A549 (cell line): ENCODE measurements at regions not wholly inside any gene's neighbourhood (a gene's known extent, or its start where the extent isn't known, plus 50 kb on each side); places are given as distances from the start of the nearest gene placed in this dataset.

ENCODE experiments used
- CHD2 ChIP-seq: fragments of 150-350 bp; IDR thresholded peaks from 2 replicates; pipeline ENCODE4 v1.6.1; 2014; ENCODE audit warnings: low read length; ENCODE audit not compliant: partially characterized antibody
- CTCF ChIP-seq: fragments of >200 bp; sonication (Bioruptor Twin); formaldehyde crosslinking; IDR thresholded peaks from 3 replicates; pipeline ENCODE4 v1.5.1; 2016
- MAFK ChIP-seq: fragments of 450-650 bp; IDR thresholded peaks from 2 replicates; pipeline ENCODE4 v1.6.1; 2014; ENCODE audit not compliant: partially characterized antibody
- RARB ChIP-seq: fragments of 250-450 bp; sonication (Bioruptor Pico); IDR thresholded peaks from 2 replicates; pipeline ENCODE4 v1.8.0; 2021; ENCODE audit warnings: mild to moderate bottlenecking, moderate library complexity
- RFX5 ChIP-seq: fragments of 450-650 bp; IDR thresholded peaks from 2 replicates; pipeline ENCODE4 v1.7.1; 2014; ENCODE audit warnings: antibody characterized with exemption, mild to moderate bottlenecking, moderate library complexity
- TF ChIP-seq, protein P1 (sequence below): fragments of 450-650 bp; IDR thresholded peaks from 2 replicates; pipeline ENCODE4 v1.6.1; 2014; ENCODE audit warnings: antibody characterized with exemption

- TF ChIP-seq CTCF (no peak; the same call in 2 of the 3 replicates), RFX5 (no peak), MAFK (no peak), RARB (CRISPR knock-in tag) (no peak), CHD2 (no peak)
- TF ChIP-seq, protein P1, sequence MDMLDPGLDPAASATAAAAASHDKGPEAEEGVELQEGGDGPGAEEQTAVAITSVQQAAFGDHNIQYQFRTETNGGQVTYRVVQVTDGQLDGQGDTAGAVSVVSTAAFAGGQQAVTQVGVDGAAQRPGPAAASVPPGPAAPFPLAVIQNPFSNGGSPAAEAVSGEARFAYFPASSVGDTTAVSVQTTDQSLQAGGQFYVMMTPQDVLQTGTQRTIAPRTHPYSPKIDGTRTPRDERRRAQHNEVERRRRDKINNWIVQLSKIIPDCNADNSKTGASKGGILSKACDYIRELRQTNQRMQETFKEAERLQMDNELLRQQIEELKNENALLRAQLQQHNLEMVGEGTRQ = no peak
Measured at GRCh38 chr5:74322944-74323343, 317.6 kb downstream of the ENC1 start.
